Smooth muscle cell of the brain vasculature (primary cell): ENCODE measurements at regions not wholly inside any gene's neighbourhood (a gene's known extent, or its start where the extent isn't known, plus 50 kb on each side); places are given as distances from the start of the nearest gene placed in this dataset.

Experiments used
- DNase-seq: peaks from one replicate; pipeline ENCODE4 v3.0.0-alpha.2; 2012; ENCODE audit warnings: low read depth, low spot score

DNA sequence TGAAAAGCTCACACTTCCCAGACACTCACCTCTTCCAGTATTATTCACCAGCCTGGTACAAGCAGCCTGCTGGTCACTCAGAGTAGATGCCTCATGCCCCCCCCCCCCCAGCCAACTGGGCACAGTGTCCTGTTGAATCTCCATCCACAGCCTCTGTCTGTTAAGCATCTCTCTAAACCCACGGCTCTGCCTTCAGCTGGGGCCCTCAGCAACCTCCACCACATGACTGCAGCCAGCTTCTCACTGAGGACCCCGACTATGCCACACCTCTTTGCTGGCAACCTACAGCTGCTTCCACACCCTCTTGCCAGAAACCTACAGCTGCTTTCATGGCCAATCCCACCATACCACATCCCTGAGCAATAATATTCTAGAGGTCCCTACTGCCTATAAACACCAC lies 113.1 kb downstream of the RHOU start:
- DNase-seq: no peak

DNA sequence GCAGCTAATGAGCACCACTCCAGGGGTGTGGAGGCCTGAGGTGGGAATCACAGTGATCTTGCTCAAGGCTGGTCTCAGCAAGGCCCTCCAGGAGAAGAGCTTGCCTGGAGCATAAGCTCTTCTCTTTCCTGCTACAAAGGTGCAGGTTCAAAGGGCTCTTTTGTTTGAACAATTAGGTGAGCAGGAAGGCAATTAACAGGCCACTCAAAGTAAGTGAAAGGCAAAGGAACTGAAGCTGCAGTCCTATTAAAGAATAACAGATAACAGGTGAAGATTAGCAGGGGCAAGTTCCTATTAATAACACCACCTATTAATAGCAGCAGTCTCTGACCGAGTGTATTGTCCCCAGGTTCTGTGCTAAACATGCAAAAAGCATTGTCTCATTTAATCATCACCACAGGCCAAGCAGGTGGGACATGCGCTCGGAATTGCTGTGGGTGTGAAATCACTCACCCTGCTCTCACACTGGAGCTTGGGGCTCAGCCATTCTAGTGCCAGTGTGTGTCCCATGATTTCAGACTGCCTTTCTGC lies 113.8 kb downstream of the RHOU start:
- DNase-seq: no peak

DNA sequence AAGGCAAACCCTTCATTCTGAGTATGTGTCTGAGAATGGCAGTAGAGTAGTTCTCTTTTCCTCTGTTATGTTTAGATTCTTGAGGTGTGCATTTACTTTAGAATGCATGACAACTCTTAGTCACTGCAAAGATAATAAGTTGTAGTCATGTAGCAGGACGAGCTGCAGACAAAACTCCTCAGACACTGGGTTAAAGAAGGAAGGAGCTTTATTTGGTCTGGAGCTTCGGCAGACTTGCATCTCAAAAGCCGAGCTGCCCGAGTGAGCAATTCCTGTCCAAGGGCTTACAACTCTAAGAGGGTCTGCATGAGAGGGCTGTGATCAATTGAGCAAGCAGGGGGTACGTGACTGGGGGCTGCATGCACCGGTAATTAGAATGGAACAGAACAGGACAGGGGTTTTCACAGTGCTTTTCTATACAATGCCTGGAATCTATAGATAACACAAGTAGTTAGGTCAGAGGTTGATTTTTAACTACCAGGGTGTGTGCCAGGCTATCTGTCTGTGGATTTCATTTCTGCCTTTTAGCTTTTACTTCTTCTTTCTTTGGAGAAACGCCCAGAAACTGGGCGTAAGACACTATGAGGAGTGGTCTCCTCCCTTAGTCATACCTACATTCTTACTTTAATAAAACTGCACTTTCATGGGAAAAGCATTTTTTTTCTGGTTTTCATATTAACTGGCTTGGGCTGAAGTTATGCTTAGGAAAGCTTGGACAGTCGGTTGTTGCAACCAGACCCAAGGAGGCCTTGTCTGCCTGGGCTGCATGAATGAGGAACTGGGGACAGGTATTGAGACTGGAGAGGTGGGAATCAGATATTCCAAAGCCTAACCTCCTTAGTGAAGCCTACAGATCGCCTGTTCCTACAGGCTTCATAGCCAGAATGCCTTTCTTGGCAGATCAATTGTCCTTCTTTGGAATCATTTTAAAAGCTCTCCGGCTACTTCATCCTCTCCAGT lies 115.1 kb downstream of the RHOU start:
- no peak for DNase-seq

DNA sequence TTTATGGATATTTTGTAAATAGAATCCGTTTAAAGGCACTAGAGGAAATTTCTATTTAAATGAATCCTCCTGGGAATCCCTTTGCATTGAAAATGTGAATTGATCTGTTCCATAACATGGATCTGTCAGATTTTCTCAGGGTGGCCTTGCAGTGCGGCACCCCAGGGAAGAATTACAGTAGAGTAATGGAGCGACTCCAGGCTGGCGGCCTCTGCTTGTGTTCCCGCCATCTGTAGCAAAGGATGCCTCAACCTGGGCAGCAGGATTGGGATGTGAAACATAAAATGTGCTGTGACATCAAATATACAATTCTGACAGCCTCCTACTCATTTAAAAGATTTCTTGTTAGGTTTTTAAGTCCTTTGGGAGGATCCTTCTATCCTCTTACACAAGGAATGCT lies 115.9 kb downstream of the RHOU start:
- DNase-seq: no peak

DNA sequence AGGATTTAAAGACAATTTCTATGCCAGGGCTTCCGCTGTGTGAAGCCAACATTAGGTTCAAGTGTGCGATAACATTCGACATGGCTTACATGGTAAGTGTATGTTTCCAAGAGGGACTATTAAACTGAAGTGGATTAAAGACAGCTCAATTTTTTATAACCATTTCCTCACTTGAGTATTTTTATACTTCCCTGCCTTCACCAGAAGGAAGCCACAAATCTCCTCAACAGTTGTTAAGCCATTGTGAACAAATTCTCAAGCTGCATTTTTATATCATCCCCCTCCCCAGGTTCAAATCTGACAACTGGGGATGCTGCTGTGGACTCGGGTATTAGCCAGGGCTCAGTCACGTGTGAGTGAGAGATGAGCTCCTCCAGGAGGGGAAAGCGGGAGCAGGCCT lies 116.3 kb downstream of the RHOU start:
- DNase-seq: no peak

DNA sequence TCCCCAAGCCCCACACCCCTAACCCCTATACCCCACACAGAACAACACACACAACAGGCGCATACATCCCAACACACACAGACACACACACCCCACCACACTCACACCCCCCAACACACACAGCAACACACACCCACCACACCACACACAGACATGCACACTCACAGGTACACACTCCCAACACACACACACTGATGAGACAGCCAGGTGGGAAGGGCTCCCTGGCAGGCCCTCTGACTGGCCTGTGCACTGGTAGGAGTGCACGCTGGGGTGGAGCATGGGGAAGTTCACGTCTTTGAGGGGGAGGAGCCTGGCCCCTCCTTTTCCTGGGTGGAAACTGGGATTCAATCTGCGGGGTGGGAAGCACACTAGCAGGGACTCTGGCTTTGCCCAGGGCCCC lies 116.7 kb downstream of the RHOU start:
- DNase-seq: no peak

DNA sequence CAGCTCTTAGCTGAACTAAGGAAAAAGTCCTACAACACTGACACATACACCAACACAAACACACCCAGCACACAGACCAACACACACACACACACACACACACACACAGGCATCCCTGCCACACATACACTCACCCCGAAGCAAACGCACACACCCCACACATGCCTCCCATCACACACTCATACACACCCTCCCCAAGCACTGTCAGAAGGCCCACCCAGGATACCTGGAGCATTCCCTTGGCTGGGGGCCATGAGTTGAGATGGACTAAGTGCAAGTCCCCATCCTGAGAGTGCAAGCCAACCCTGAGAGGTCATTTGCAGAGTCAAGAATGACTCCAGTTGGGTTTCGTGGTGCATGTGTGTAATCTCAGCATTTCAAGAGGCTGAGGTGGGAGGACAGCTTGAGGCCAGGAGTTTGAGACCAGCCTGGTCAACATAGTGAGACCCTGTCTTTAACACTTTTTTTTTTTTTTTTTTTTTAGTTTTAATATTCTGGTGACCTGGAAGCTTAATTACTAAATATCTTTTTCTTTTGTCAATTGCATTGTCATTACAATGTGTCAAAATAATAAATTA lies 117.3 kb downstream of the RHOU start:
- DNase-seq: no peak

DNA sequence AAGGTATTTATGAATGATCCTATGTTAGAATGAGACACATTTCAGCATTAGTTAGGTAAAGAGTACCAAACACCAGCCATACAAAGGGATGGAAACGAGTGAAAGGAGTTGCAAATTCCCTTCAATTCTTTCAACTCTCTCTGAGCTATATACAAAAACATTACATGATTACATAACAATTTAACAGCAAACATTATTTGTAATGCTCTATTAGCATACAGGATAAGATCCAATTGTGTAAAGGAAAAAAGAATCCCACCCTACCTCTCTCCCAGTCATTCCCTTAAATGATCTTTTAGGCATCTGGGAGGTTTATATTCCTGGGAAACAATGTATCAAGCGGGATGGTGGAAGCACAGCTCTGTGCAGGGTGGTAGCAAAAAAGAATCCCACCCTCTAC lies 117.9 kb downstream of the RHOU start:
- DNase-seq: no peak

DNA sequence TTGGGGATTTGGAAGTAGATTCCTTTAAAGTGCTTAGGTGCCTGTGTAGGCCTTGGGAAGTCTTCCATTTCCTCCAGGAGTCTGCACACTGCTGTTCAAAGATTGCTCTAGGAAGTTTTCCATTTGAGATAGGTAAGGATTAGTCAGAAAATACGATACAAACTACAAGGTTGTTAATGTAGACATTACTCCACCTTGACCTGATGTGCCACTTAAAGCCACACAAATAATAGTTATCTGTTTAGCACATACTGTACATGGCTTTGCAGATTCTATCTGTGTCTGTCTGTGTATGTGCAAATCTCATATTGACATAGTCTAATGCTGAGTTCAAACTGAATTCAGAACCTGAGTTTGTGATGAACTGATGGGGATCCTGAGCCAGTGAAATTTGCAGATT lies 118.4 kb downstream of the RHOU start:
- no peak for DNase-seq

DNA sequence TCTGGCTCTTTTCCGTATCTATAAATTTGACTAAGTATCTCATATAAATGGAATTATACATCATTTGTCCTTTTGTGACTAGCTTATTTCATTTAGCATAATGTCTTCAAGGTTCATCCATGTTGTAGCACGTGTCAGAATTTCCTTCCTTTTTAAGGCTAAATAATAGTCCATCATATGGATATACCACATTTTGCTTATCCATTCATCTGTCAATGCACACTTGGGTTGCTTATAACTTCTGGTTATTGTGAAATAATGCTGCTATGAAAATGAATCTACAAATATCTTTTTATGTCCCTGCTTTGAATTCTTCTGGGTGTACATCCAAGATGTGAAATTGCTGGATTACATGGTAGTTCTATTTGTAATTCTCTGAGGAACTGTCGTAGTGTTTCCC lies 119.6 kb downstream of the RHOU start:
- no peak for DNase-seq

DNA sequence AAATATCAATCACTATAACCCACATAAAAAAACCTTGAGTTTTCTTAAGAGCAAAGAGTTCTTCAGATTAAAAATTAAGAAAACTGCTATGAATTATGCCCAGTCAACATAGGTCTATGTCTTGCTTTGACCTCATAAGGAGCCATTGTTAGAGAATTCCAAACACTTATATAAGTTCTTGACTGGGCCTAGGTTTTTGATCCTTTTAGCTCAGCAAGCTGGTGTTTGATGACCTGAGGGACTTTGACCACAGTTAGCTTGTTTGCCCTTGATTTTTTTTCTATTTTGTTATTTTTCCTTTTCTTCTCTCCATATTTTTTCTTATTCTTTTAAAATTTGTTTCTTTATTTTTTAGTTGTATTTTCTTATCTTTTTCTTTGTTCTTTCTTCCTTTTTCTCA lies 122.3 kb downstream of the RHOU start:
- no peak for DNase-seq

DNA sequence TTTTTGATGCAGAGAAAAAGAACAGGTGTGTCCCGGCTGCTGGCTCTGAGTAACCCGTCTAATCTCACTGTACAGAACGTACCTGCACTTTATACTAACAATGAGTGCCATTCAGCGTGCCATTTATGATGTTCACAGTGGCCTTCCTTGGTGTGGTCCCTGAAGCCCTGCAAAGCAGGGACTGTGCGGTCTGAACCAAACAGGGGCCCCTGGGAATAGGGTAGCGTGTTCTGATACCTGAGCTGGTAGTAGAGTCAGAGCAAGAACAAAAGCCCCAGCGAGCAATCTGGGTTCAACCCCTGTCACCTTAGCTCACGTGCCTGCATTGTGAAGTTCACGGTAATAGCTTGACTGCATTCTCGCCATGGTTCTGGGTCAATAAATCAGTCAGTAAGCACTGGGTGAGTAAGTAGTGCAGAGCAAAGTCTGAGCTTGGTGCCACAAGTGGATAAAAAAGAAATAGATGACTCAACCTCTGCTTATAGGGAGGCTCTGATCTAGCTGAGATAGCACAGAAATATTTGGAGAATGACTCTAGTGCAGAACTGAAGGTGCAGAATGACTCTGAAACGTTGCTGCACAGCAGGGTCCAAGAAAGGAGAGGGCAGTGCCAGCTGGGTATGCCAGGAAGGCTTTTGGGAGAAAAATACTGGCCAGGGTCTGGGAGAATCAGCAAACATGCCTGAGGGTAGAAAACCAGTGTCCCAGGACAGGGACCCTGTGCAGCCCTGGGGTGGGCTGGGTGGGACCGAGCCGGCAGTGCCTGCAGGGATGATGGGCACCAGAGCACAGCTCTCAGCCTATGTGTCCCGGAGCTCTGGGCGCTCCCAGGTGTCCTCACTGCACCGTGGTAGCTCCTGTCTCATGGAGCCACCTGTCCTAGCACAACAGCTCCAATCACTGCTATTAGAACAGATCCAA lies 125.9 kb downstream of the RHOU start:
- DNase-seq: no peak

DNA sequence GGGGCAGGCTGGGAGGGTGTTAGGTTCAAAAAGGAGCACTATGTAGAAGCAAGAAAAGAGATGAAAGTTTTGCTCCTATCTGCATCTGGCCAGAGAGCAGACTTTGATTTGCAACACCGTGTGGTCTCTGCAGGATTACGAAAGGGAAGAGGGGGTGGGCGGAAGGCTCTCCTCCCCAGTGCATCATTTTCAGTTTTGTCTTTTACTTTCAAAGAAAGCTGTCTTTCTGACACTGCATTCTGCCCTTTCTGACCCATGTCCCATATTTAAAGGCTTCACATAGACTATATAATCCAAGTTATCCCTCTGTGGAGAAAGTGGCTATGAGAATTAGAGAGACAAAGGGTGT lies 126.5 kb downstream of the RHOU start:
- DNase-seq: no peak

DNA sequence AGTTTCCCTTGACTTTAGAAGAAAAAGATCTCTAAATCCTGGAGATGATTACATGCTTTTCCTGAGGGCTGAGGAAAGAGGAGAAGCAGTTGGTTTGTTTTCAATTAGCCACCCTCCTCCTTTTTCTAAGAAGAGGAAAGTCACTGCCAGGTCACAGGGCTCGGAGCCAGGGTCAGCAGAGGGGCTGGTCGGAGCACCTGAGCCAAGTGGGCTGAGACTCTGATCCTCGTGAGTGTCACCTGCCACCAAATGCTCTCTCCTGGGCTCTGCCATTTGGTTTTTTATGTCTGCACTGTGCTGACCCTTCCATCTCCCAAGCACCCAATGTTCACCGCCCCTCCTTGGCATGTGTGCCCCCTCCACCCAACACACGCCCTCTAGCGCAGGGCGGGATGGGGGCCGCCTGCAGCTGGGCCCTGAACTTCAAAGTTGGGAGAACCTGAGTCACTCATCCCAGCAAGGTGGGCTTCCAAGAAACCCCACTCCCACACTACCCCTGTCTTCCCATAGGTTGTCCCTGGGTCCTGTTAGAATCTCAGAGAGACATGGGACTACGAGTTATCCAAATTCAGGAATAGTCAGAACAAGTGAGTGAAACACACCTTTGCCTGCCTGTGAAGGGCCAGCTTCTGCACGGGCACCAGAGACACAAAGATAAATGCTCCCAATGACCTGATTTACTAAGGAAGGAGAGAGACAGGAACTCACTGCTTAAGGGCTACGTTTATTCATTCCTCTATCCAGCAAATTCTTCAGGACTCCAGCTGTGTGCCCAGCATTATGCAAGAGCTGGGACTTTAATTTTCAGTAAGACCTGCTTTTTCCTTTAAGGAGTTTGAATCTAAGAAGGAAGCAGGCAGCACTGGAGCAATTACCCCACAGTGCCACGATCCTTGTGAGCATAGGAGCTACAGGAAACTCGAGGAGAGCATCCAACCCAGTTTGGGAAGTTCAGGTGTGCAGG lies 127.5 kb downstream of the RHOU start:
- DNase-seq: no peak

DNA sequence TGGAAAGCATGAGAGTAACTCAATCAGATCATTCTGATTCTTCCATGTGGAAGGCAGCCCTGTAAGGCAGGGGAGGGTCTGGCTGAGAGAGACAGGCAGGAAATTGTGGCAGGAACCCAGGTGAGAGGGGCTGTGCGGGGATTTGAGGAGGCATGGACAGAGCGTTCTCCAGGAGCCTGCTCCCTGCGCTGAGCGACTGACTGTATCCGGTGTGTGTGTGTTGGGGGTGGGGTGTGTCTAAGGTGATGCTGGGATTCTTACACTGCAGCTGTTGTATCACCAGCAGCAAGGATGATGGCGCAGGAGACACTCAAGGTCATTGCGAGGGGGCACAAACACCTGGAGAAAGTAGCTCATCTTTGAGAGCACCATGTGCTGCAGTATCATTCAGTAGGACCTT lies 128.5 kb downstream of the RHOU start:
- no peak for DNase-seq

DNA sequence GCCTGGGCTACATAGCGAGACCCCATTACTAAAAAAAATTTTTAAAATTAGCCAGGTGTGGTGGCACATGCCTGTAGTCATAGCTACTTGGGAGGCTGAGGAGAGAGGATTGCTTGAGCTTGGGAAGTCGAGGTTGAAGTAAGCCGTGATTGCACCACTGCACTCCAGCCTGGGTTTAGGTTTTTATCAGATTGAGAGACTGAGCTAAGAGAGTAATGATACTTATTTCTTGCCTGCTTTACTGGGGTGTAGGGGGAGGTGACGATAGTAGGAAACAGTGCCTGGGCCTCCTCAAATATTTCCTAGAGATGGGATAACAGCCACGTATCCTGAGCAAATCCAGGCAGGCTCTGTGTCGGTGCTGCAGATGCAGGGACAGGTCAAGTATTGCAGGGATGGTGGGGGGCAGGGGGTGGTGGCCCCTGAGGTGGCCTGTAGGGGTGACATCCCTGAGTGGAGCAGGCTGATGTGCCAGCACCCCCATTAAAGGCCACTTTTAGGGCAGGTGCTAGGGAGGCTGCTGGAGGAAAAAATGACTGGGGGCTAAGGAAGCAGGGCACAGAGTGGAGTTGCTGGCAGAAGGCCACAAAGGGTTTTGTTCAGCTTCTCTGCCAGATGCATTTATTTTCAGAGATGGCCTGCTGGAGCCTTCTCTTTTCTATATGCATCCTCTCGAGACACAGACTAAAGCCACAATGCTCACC lies 130.5 kb downstream of the RHOU start:
- no peak for DNase-seq

DNA sequence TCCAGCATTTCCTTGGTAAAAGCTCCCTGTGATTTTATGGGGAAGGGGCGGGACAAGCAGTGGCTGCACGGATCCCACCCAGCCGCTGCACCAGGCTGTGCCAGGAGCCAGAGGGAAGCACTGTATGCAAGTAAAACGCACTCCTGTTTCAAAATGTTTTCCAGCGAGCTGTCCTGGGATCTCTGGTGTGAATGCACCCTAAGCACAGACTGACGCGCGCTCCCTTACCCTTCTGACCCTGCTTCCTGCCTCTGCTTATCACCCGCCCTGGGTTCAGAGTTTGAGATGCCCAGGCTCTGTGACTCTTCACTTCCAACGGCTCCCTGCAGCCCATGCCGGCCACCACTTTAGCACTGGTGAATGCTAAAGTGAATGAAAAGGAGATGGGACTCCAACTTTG lies 131.2 kb downstream of the RHOU start:
- DNase-seq: no peak

DNA sequence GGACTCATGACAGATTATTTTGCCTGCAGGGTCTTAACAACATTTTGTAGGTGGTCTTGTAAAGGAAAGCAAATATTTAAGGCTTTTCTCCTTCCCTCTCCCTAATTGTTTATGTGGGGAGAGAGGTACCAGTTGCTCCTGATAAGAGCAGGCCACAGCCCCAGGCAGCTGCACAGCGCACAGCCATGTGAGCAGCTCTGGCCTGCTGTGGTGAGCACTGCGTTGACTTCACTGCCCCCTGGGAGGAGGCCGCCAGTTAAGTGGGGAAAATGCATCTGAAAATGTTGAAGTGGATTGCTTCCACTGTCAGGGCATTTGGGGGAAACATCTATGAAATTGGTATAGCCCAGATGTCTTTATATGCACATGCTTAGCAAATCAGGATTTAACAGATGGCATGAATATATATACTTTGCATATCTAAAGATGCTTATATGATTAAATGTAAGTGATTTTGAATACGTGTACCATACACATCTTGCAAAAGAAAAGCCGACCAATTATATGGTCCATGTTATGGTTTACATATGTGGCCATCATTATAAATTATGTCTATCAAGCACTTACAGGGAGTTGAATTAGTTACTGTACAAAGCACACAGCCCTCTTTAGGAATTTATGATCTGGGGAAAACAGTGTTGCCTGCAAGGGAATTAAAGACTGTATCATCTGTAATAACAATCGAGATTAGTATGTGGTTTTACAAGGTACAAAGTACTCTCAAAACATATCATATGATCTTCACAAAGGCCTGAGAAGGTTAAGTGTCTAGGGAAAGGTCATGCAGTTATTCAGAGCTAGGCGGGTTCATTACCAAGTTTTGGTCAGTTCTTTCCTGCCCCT lies 132.1 kb downstream of the RHOU start:
- no peak for DNase-seq

DNA sequence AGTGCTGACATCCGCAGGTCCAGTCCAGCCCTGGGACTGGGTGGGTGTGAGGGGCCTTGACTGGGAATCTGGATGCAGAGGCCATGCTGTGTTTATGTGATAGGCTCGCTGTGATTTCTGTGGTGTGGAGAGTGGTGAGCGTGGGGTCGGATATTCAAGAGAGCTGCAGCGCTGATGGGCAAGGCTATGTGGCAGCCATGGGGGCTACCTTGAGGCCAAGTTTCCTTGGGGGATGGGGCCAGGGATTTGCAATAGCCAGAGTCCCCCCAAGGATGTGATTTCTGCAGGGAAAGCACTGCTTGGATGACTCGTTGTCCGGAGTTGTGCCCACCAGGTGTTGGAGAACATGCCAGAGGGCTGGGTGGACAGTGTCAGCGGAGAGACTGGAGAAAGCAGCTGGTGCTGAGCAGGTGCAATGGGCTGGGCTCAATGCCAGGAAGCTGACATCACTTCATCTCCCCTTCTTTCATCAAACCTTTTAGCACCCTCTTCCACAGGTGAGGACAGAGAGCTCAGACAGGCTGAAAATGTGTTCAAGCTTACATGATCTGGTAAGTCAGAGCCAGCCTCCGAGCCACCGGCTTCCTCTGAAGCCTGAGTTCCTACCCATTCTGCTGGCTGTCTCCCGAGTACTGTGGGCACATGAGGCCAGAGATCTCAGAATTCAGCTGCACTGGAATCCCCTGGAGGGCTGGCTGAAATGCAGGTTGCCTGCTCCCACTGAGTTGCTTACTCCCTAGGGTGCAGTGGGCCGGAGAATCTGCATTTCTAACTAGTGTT lies 132.9 kb downstream of the RHOU start:
- no peak for DNase-seq
